ENCODE measurements at regions not wholly inside any gene's neighbourhood (a gene's known extent, or its start where the extent isn't known, plus 50 kb on each side); places are given as distances from the start of the nearest gene placed in this dataset.
"Not testable (repeated sequence)": the region's sequence is repeated elsewhere in the genome, so short reads cannot be mapped to it uniquely, and the experiment has no call there.

DNA sequence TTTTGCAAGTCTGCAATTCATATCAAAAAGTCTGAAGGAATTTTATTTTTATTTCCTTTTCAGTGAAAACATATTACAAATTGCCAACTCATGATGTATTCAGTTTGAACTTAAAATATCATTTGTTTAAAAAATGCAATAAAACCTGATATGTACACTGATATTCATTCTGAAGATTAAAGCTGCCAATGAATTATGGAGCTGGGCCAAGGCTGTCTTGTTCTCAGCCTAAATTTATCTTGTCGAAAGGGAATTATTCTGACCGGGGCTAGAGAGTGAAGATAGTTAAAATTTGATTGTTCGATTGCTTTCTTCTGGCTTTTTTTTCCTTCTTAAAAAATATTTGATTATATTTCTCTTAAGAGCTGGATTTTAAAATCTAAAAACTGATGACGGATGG, 54.0 kb upstream of the RBFOX1 start:
- DNase-seq, result no peak

- DNase-seq, result no peak
These were observed 60.0 kb upstream of the RBFOX1 start for GRCh38 chr16:7272567-7273158.

GRCh38 chr16:7271486-7271885, 61.2 kb upstream of the RBFOX1 start:
- DNase-seq, result no peak

GRCh38 chr16:7270823-7271222, 61.8 kb upstream of the RBFOX1 start:
- no peak for DNase-seq

DNA sequence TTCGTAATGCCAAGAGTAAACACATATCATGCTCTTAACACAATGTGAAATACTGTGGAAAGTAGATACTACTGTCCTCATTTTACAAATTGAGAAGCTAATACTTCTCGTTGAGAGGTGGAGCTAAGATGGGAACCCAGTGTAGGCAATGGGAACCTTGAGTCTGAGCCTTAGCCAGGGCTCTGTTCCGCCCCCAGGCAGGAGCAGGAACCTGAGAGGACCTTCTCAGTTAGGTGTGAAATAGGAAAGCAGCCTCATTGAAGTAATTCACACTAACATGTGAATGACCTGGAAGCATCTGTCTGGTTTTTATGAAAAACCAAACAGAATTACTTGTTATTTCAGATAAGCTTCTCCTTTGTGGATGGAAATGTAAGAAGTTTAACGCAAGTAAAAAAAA, 62.6 kb upstream of the RBFOX1 start:
- DNase-seq, result no peak

DNA sequence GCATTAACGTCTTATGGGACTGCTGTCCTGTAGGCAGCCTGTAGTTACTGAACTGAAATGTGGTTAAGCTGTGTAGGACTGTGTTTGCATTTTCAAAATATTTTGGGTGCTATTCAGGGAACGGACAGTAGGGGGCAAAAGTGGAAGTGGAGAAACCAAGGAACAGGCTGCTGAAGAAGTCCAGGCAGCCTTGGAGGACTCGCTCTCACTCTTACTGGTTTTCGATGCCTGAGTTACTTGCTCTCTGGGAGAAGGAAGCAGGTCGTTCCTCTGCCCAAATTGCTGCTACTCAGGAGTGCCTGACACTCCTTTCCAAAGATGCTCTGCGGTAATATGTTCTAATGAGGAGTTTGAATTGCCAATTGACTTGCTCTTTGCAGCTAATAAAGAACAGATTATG, 64.5 kb upstream of the RBFOX1 start:
- DNase-seq, result peak; percentile 41

- DNase-seq, result no peak
These were observed 75.6 kb upstream of the RBFOX1 start for GRCh38 chr16:7257016-7257415.

- DNase-seq, result peak; percentile 51
These were observed 86.1 kb upstream of the RBFOX1 start for GRCh38 chr16:7246578-7246977.

DNA sequence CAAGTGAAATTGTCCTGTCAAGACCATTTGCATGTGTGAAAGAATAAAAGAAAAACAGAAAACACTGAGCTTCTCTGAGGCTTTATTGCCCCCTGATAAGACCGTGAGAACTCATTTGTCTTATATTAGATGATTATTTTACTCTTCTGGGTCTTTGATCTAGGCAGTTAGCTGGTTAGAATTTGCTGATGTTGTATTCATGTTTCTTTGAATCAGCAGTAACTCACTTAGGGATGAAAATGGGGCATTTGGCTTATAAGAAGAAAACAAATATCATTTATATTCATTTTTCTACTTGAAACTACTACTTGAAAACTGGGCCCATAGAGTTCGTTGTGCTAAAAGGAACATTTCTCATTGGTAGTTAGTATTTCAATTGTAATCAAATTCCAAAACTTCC, 93.1 kb upstream of the RBFOX1 start:
- no peak for DNase-seq

GRCh38 chr16:7236824-7237410, 95.7 kb upstream of the RBFOX1 start:
- DNase-seq, result no peak

GRCh38 chr16:7233975-7234374, 98.7 kb upstream of the RBFOX1 start:
- DNase-seq, result no peak

- no peak for DNase-seq
These were observed 100.9 kb upstream of the RBFOX1 start for GRCh38 chr16:7231762-7232161.

GRCh38 chr16:7229433-7230218, 103.0 kb upstream of the RBFOX1 start:
- not testable (repeated sequence) for DNase-seq

DNA sequence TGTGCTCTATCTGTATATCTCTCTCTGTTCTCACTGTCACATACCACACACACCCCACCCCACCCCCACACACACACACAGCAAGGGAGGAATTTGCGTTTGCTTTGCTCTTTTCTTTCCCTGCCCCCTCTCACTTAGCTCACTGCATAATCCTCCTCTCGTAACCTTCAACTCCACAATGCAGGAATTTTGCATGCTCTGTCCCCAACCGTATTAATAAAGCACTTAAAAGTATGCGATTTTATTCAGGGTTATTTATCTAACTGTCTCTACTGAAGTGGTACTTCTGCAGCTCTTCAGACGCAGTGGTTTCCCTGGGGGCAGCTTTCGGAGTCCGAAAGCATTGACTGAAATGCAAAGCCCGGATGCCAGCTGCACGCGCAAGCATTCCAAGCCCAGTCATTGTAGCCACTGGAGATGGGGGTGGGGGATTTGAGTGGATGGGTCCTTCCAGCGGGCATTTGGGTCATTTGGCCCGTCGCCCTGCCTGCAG, 105.4 kb upstream of the RBFOX1 start:
- DNase-seq, result no peak

- no peak for DNase-seq
These were observed 111.5 kb upstream of the RBFOX1 start for GRCh38 chr16:7221157-7221556.

- DNase-seq, result no peak
These were observed 113.7 kb upstream of the RBFOX1 start for GRCh38 chr16:7218936-7219335.

DNA sequence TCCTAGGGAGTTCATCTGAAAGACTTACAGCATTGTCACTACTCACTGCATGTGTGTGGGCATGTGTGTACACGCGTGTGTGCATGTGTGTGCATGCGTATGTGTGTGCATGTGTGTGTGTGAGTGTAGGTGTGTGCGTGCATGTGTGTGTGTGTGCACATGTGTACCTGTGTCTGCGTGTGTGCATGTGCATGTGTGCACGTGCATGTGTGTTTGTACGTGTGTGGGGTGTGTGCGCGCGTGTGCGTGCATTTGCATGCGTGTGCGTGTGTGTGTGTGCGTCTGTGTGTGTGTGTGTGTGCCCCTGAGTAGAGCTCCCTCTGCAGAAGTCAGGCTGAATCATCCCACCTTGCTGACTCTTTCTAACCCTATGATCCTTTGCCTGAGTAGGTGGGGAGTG, 114.8 kb upstream of the RBFOX1 start:
- DNase-seq, result no peak

DNA sequence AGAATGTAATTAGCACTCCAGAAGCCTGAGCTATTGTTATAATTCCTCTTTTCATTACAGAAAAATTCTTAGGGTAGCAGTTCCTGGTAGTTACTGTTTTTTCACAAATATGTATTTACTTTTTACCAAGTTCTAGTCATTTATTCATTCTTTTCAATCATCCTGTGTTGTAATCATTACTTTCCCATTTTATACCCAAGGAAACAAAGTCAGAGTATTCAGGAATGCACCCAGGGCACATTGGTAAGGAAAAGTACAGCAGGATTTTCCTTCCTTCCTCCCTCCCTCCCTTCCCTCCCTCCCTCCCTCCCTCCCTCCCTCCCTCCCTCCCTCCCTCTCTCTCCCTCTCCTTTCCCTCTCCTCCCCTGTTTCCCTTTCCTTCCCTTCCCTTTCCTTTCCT, 115.9 kb upstream of the RBFOX1 start:
- DNase-seq, result no peak

- no peak for DNase-seq
These were observed 120.9 kb upstream of the RBFOX1 start for GRCh38 chr16:7211781-7212180.

DNA sequence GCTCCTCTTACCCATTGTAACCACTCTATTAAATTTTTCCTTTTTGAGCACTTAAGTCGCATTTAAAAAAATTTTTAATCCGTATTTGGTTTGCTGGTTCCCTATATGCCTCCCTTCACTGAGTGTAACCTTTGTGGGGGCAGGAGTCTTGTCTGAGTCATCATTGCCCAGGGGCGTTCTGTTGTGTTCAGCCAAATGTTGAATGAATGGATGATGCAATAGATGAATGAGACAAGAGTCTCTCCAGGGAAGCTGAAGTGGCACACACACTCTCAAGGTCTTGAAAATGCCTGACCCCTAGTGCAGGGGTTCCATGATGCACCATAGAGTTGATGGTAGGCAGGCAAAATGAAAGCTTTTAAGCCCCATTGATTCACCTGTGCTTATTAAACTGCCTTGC, 123.0 kb upstream of the RBFOX1 start:
- no peak for DNase-seq

- DNase-seq, result no peak
These were observed 126.2 kb upstream of the RBFOX1 start for GRCh38 chr16:7206469-7206868.

DNA sequence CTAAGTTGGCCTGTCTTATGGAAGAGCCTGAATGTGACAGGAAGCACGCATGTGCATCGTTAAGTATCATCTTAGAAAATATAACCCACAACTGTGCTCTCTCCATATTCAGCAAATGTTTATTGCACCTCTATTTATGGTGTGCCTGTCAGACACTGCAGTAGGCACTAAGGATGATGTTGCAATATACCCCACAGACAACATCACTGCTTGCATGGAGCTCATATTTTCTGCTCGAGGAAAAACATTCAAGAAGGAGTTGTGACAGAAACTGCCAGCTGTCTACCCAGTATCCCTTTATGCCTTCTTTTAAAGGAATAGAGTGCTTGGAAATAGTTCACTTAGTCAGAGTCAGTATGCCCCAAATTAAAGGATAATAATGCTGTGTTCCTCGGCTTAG, 132.3 kb upstream of the RBFOX1 start:
- no peak for DNase-seq

- DNase-seq, result no peak
These were observed 147.0 kb upstream of the RBFOX1 start for GRCh38 chr16:7185689-7186088.

DNA sequence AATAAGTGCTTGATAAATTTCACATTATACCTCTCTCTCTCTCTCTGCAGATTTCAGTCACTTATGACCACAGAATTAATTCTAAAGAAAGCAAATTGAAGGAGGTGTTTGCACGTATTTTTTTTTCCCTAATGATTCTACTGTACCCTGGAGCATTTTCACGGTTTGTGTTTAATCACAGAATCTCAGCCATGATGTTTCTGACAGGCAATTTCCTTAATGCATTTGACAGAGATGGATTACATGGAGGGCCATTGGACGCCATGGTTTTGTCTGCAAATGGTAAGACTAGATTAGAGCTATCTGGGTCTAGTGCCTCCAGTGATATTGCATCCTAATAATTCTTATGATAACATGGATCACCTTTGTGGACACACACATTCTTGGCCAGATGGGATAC, 147.5 kb upstream of the RBFOX1 start:
- no peak for DNase-seq
